22Rv1 (cell line): ENCODE measurements at regions not wholly inside any gene's neighbourhood (a gene's known extent, or its start where the extent isn't known, plus 50 kb on each side); places are given as distances from the start of the nearest gene placed in this dataset.

ENCODE experiments used
- H3K27ac ChIP-seq: fragments of 450-650 bp; 2 replicates; pipeline ENCODE4 v1.5.1; 2017
- ZFX ChIP-seq: fragments of 450-650 bp; IDR thresholded peaks from 2 replicates; pipeline ENCODE4 v1.6.1; 2017; ENCODE audit warnings: antibody characterized with exemption, borderline replicate concordance
- TF ChIP-seq, protein P1 (sequence below): fragments of 450-650 bp; IDR thresholded peaks from 2 replicates; pipeline ENCODE4 v1.5.1; 2017; ENCODE audit warnings: mild to moderate bottlenecking

DNA sequence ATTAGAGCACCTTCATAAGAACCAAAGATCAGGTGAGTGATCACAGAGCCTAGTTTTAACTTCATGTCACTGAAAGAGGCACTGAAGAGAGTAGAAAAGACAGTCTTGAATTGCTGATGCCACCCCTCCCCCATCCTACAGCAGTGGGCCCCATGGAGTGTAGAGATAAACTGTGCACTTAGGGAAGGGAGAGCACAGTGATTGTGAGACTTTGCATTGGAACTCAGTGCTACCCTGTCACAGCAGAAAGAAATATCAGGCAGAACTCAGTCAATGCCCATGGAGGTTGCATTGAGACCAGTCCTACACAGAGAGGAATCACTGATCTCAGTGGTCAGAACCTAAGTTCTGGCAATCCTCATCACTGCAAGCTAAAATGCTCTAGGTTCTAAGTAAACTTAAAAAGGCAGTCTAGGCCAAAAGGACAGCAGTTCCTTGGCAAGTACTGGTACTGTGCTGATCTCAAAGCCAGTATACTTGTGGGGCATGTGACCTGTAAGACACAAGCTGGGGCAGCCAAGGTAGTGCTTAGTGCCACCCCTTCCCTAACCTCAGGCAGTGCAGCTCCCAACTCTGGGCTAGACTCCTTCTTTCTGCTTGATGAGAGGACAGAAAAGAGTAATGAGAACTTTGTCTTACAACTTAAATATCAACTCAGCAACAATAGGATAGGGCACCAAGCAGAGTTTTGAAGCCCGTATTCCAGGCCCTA lies 94.1 kb downstream of the FSCB start:
- TF ChIP-seq ZFX: no peak
- TF ChIP-seq, protein P1, sequence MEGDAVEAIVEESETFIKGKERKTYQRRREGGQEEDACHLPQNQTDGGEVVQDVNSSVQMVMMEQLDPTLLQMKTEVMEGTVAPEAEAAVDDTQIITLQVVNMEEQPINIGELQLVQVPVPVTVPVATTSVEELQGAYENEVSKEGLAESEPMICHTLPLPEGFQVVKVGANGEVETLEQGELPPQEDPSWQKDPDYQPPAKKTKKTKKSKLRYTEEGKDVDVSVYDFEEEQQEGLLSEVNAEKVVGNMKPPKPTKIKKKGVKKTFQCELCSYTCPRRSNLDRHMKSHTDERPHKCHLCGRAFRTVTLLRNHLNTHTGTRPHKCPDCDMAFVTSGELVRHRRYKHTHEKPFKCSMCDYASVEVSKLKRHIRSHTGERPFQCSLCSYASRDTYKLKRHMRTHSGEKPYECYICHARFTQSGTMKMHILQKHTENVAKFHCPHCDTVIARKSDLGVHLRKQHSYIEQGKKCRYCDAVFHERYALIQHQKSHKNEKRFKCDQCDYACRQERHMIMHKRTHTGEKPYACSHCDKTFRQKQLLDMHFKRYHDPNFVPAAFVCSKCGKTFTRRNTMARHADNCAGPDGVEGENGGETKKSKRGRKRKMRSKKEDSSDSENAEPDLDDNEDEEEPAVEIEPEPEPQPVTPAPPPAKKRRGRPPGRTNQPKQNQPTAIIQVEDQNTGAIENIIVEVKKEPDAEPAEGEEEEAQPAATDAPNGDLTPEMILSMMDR: no peak
- no peak overlapping the region for H3K27ac ChIP-seq

DNA sequence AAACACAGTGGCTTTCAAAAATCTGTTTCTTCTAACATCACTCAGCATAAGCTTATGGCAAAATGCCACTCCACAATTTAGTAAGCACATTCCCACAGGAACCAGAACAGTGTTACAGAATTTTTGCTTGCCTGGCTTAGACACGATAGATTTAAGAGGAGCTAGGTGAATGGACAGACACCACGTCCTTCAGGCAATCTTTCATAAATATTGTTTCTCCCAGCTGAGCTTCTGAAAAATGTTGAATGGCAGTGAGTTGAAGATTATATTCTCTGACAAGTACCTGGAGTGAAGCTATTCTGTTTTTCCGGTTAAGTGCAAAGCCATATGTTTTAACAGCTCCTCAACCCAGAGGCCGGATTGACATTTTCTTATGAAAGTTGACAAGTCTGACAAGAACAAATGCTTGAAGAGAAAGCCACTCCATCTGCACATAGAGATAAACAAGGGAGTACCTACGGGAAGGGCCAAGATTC lies 102.0 kb downstream of the FSCB start:
- no peak overlapping the region for H3K27ac ChIP-seq
- TF ChIP-seq ZFX: no peak
- TF ChIP-seq, protein P1: no peak

DNA sequence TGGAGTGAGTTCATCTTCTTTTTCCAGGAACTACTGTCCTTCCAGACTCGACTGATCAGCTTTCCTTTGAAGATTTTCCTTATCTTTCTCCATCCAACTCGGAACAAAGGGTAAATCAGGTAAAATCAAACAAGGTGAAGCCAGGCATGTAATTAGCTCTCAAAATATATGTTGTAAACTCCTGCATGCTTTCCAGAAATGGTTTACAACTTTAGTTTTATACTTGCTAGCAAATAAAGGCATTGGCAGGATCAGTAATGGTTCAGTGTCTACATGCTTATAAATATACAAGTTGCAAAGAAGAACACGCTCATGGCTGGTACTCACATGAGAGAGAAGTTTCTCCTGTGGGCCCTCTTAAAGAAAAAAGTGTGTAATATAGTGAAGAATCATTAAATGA lies 102.5 kb downstream of the FSCB start:
- no peak overlapping the region for H3K27ac ChIP-seq
- TF ChIP-seq, protein P1: no peak
- TF ChIP-seq ZFX: no peak

DNA sequence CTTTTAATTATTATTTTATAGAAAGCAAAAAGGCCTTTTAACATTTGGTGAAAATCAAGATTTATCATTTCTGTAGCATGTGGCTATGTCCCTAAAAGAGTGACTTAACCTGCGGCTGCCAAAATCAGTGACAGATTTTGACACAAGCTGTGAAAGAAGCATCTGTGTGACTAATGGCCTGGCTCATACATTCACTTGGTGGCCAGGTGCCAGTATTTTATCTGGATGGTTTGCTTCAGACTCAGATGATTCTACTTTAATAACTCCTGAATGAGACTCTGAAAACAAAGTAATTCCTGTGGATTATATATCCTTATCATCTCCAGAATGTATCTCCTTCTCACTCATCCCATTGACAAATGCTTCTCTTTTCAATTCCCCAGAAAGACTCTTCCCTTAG lies 103.0 kb downstream of the FSCB start:
- TF ChIP-seq, protein P1: no peak
- TF ChIP-seq ZFX: no peak
- no peak overlapping the region for H3K27ac ChIP-seq

DNA sequence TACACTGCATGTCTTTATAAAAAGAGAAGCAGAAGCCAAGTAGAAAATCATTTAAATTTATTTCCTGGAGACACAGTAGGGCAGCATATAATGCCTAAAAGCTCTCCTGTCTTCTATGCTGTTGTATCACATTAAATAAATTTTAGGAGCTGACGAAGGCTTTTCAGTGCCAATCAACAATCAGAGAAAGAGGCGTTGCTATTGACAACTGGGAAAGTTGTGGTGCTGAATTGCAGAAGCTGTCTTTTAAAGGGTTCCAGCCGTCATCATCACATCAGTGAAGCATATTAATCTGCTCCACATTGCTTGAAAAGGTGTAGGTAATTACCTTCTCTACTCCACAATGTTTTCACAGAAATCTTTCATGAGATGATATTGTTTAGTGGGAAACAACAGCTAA lies 103.9 kb downstream of the FSCB start:
- no peak overlapping the region for H3K27ac ChIP-seq
- no peak for TF ChIP-seq ZFX
- TF ChIP-seq, protein P1: no peak

DNA sequence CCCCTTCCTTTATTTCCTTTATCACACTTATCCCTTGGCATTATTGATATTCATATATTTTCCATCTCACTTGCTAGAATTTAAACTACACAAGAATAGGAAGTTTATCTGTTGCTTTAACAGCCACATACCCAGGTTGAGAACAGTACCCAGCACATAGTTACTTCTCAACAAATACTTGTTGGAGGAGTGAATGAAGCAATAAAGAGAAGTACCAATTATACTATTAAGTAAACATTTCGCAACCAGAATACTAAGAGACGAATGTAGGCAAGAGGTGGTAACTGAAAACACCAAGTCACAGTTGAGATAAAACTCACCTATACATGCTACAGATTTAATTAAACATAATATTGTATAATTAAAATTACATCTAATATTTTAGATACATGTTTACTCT lies 110.9 kb downstream of the FSCB start:
- no peak overlapping the region for H3K27ac ChIP-seq
- TF ChIP-seq, protein P1: no peak
- no peak for TF ChIP-seq ZFX

DNA sequence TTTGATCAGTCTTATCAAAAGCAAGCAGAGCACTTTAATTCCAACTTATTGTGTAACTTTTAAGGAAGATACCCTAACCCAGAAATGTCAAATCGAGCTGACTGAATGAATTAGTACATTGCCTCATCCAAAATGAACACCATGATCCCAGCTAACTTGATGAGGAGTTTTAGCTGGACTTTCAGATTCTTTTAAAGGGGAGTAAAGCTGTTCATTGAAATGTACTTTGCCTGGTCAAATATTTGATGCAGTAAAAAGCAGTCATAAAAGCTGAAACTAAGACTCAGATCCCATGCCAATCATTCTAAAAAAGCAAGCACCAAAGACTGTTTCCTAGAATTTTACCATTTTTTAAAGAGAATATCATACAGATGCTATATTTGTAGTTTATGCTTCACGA lies 114.1 kb downstream of the FSCB start:
- no peak for TF ChIP-seq ZFX
- TF ChIP-seq, protein P1: no peak
- H3K27ac ChIP-seq: no peak overlapping the region
